ENCODE measurements at regions not wholly inside any gene's neighbourhood (a gene's known extent, or its start where the extent isn't known, plus 50 kb on each side); places are given as distances from the start of the nearest gene placed in this dataset.

DNA sequence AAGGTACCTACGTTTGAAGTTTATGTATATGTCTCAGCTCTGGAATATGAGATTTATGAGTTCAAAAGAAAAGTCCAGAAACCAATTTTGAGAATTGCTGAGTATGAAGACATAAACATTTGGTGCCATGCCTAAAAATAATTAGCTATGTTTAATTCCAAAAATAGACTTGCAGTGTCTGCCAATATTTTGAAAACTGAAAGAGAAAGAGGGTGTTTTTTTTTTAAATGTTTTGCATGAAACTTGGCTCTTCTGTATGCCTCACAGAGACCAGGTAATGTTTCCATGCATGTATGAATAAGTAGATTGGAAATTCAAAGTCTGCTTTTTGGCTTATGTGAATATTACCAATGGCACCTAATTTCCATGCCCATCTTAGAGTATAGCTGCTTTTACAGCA is 634.4 kb upstream of the C9orf72 start:
- Histone ChIP-seq H3K4me3 (no peak overlapping the region), H3K27me3 (no peaks in the 10 kb centered on the region), H3K9me3 (no peaks in the 10 kb centered on the region), H3K27ac (no peak overlapping the region), H3K4me1 (peaks cover 0 to 25% (median 4%) of the 10 kb centered on the region in 4 donors), H3K36me3 (no peaks in the 10 kb centered on the region)
- no peak for DNase-seq
- TF ChIP-seq POLR2AphosphoS5 (IDR thresholded peaks at IDR 0.05) (no peak), POLR2A (IDR thresholded peaks at IDR 0.05) (no peak), EP300 (IDR thresholded peaks at IDR 0.05) (no peak)
- TF ChIP-seq, protein P1, sequence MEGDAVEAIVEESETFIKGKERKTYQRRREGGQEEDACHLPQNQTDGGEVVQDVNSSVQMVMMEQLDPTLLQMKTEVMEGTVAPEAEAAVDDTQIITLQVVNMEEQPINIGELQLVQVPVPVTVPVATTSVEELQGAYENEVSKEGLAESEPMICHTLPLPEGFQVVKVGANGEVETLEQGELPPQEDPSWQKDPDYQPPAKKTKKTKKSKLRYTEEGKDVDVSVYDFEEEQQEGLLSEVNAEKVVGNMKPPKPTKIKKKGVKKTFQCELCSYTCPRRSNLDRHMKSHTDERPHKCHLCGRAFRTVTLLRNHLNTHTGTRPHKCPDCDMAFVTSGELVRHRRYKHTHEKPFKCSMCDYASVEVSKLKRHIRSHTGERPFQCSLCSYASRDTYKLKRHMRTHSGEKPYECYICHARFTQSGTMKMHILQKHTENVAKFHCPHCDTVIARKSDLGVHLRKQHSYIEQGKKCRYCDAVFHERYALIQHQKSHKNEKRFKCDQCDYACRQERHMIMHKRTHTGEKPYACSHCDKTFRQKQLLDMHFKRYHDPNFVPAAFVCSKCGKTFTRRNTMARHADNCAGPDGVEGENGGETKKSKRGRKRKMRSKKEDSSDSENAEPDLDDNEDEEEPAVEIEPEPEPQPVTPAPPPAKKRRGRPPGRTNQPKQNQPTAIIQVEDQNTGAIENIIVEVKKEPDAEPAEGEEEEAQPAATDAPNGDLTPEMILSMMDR (IDR thresholded peaks at IDR 0.05): no peak
- intact Hi-C loops (cut with DNase I): no loop called here
- WGBS, 2 donors: 32 to 51% methylated on average over 1 of the region's 1 CpG

DNA sequence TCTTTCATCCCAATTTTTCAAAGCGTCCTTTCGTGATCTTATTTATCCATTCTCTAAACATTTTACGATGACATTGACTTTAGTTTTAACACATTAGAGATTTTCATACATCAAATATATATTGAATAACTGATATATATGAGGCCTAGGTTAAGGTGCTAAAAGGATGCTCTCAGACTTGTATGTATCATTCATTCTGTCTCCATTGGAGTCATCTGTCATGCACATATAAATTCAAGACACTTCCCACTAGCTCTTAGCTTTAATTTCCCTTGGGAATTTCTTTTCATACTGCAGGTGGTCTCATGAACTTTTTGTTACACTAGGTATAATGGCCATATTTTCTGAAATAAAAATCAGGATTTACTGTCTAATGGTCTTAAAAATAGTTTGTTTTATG is 635.8 kb upstream of the C9orf72 start:
- H3K4me1 ChIP-seq: peaks cover 0 to 28% (median 14%) of the 10 kb centered on the region in 4 donors
- no peaks in the 10 kb centered on the region for H3K27me3 ChIP-seq
- no peak overlapping the region for H3K27ac ChIP-seq
- intact Hi-C loops (cut with DNase I): no loop called here
- TF ChIP-seq EP300 (IDR thresholded peaks at IDR 0.05) (no peak), POLR2A (IDR thresholded peaks at IDR 0.05) (no peak), POLR2AphosphoS5 (IDR thresholded peaks at IDR 0.05) (no peak)
- TF ChIP-seq, protein P1 (IDR thresholded peaks at IDR 0.05): no peak
- WGBS, 2 donors: 90 to 91% methylated on average over 3 of the region's 3 CpGs
- no peak overlapping the region for H3K4me3 ChIP-seq
- DNase-seq: no peak
- H3K9me3 ChIP-seq: no peaks in the 10 kb centered on the region
- no peaks in the 10 kb centered on the region for H3K36me3 ChIP-seq

GRCh38 chr9:28212979-28213378 is 639.7 kb upstream of the C9orf72 start:
- DNase-seq: no peak
- Histone ChIP-seq H3K36me3 (no peaks in the 10 kb centered on the region), H3K4me1 (peaks cover 0 to 15% (median 10%) of the 10 kb centered on the region in 4 donors), H3K27ac (no peak overlapping the region), H3K9me3 (no peaks in the 10 kb centered on the region), H3K4me3 (no peak overlapping the region), H3K27me3 (no peaks in the 10 kb centered on the region)
- intact Hi-C loops (cut with DNase I): no loop called here
- no peak for TF ChIP-seq POLR2A (IDR thresholded peaks at IDR 0.05)
- TF ChIP-seq, protein P1 (IDR thresholded peaks at IDR 0.05): no peak
- TF ChIP-seq POLR2AphosphoS5 (IDR thresholded peaks at IDR 0.05): no peak
- no peak for TF ChIP-seq EP300 (IDR thresholded peaks at IDR 0.05)

DNA sequence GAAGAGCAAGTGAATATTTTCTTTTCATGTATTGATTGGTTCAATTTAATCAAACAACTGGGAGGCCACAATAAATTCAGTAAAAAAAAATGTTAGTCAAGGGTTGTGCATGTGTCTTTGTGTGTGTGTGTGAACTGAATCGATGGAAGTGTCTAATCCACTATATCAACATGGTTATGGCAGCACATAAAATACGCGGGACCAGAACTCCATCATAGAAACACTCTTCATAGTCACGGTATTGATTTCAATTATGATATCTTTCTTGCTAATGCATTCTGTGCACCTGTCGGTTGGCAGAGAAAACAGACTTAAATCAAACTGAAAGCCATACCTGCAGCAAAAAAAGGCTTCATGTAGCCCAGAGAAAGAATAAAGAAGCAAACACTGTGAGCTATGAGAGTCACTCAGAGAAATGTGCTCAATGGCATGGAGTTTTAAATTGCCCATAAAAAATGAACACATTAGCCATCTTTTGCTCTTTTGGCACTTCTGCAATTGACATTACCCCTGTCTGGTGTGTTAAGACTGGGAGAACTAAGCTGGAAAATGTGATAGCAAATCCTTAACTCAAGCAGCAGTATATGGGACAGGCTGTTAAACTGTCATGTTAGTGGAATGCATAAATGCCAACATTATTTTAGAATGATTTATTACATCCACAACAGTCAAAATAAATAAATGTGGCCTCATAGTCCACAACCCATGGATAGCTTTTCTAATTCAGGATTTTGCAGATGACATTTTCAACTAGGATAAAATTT is 642.4 kb upstream of the C9orf72 start:
- Histone ChIP-seq H3K36me3 (no peaks in the 10 kb centered on the region), H3K27ac (no peak overlapping the region), H3K9me3 (no peaks in the 10 kb centered on the region), H3K4me3 (no peak overlapping the region), H3K4me1 (peaks cover 0 to 15% (median 7%) of the 10 kb centered on the region in 4 donors), H3K27me3 (no peaks in the 10 kb centered on the region)
- TF ChIP-seq, protein P1 (IDR thresholded peaks at IDR 0.05): no peak
- intact Hi-C loops (cut with DNase I): no loop called here
- DNase-seq: no peak
- 70 to 76% methylated on average over 5 of the region's 5 CpGs for WGBS, 2 donors

DNA sequence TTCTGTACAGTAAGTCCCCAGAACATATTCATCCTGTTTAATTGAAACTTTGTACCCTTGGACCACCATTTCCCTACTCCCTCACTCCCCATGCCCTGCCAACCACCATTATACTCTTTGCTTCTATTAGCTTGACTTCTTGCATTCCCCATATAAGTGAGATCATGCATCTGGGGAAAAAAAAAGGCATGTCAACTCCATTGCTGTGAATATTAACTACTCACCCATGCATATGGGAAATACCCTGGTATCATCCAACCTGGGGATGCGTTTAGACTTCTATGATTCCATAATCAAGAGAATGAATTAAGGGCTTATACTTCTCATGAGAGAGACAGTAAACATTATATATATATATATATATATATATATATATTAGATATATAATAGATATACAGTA is 659.4 kb upstream of the C9orf72 start:
- no peak for DNase-seq
- intact Hi-C loops (cut with DNase I): no loop called here
- no peak overlapping the region for H3K27ac ChIP-seq
- 93 to 97% methylated on average over 1 of the region's 1 CpG for WGBS, 2 donors
- TF ChIP-seq EP300 (IDR thresholded peaks at IDR 0.05) (no peak), POLR2A (IDR thresholded peaks at IDR 0.05) (no peak), POLR2AphosphoS5 (IDR thresholded peaks at IDR 0.05) (no peak)
- TF ChIP-seq, protein P1 (IDR thresholded peaks at IDR 0.05): no peak
- H3K36me3 ChIP-seq: no peaks in the 10 kb centered on the region
- H3K4me3 ChIP-seq: no peak overlapping the region
- no peaks in the 10 kb centered on the region for H3K27me3 ChIP-seq
- H3K4me1 ChIP-seq: no peaks in the 10 kb centered on the region
- H3K9me3 ChIP-seq: no peaks in the 10 kb centered on the region

Data from sigmoid colon (tissue), 6 donors.